ENCODE measurements at regions not wholly inside any gene's neighbourhood (a gene's known extent, or its start where the extent isn't known, plus 50 kb on each side); places are given as distances from the start of the nearest gene placed in this dataset.
"Not testable (repeated sequence)": the region's sequence is repeated elsewhere in the genome, so short reads cannot be mapped to it uniquely, and the experiment has no call there.

DNA sequence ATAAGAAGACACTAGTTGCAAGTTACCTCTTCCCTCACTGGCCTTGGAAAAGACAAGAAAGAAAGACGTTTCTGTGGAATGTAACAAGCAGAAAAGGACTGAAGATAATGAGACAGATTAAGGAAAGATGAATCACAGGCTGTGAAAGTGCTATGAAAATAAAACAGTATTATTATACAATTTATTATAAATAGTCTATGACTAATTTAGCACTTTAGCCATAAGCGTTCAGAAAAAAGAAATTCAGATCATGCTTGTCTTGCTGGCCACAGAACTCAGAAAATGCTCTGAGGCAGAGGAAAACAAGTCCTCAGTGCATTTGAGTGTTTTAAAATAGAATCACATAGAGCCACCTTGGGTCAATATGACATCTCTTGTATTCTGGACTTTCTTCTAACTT, 174.8 kb upstream of the NBPF9 start:
- not testable (repeated sequence) for DNase-seq (ENCODE audit: low spot score)

DNA sequence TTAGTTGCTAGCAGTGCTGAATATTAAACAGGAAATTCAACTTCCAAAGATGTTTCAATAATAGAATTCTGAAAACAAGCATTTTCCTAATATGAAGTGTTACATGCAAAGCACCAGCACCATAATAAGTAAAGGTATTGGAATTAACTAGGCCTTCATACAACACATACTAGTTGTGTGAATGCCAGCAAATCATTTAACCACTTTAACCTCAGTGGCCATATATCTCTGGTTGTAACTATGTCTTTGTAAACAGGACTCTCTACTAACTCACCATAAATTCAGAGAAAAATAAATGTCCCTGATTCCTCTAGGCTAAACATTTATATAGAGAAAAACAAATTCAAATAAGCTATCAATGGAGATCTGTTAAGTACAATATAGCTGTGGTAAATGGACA, 175.7 kb upstream of the NBPF9 start:
- not testable (repeated sequence) for DNase-seq (ENCODE audit: low spot score)

DNA sequence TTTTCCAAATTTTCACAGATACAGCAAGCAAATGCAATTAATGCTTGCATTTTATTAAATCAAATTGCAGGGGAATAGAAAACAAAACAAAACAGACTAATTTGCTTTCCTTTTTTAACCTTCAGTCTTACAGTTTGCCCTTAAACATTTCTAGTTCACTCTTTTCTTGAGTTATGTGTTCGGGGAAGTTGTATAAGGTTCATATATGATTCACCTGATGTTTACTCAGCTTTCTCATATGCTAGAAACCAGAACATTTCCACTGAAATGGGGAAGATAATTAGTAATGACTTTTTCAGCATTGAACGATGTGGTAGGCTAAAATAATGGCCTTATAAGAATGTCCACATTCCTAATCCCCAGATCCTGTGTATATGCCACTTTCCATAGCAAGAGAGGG, 176.2 kb upstream of the NBPF9 start:
- not testable (repeated sequence) for DNase-seq (ENCODE audit: low spot score)

DNA sequence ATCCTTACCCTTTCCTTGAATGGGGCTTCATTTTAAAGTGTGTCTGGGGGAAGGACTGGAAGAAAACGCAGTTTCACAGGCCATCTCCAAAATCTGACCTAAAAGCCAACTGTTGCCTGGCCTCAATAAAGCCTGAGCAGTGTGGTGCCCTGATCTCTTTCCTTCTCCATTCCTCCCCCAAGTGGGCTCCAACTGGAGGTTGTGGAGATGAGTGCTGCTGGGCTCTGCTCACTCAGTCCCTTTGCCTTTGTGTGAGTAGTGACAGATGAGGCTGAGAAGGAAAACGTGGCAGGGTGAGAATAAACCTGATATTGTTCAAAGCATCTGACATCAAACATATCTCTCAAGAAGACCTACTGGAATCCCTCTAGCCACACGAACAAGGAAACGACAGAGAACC, 181.4 kb upstream of the NBPF9 start:
- not testable (repeated sequence) for DNase-seq (ENCODE audit: low spot score)

DNA sequence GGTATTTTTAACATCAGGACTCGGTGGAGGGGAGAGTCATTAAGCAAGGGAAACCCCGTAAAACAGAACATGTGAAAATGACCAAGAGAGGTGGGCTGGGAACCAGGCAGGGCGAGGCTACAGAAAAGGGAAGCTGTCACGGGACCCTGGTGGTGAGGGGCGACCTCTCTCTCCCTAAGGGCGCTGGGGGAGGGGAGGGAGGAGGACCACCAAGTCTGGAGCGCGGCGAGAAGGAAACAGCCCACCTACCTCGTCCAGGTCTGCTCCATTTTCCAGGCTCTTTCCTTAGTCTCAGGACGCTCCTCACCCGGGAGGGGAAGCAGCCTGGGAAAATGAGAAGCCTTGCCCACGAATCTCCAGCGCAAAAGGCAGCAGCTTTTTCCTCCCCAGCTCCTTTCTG, 181.9 kb upstream of the NBPF9 start:
- not testable (repeated sequence) for DNase-seq (ENCODE audit: low spot score)

DNA sequence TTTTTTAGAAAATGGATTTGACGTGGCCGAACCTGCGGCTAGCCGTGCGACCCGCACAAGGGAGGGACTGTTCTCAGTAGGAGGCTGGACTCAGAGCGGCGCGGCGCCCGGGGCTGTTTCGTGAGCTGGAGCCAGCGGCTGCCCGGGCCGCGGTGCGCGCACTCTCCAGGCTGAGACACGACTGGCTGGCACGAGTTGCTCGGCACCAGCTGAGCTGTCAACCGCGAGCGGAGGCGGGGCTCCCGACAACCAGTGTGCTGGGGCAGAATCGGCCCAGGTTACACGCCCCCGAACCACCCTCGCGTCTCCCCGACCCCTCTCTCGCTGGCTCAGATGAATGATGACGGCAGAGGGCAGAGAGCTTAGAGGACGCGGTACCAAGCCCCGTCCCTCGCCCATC, 182.3 kb upstream of the NBPF9 start:
- DNase-seq (ENCODE audit: low spot score), result not testable (repeated sequence)

GRCh38 chr1:149288580-149288979, 185.2 kb upstream of the NBPF9 start:
- not testable (repeated sequence) for DNase-seq (ENCODE audit: low spot score)

- DNase-seq (ENCODE audit: low spot score), result not testable (repeated sequence)
Observed at GRCh38 chr1:149300478-149301218, 174.2 kb upstream of the NBPF19 start.

DNA sequence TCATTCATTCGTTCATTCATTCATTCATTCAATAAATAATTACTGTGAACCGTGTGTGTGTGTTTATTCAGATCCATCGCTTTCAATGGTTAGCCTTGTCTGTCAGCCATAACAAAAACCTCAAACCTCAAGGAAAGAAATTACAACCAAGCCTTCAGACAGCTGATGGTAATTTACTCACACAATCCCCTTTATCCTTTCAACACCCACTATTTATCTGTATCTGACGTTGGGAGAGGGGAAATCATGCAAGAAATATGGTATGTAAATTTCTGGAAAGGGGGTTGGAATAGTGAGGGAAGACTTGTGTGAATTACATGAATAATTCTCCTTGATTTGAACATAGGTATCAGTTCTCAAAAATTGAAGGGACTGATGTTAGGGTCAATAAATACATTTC, 173.6 kb upstream of the NBPF19 start:
- not testable (repeated sequence) for DNase-seq (ENCODE audit: low spot score)

GRCh38 chr1:149304796-149305195, 170.0 kb upstream of the NBPF19 start:
- not testable (repeated sequence) for DNase-seq (ENCODE audit: low spot score)

- not testable (repeated sequence) for DNase-seq (ENCODE audit: low spot score)
Observed at GRCh38 chr1:149307640-149308039, 167.2 kb upstream of the NBPF19 start.

GRCh38 chr1:149314921-149315320, 159.9 kb upstream of the NBPF19 start:
- DNase-seq (ENCODE audit: low spot score), result not testable (repeated sequence)

GRCh38 chr1:149320971-149321731, 153.7 kb upstream of the NBPF19 start:
- DNase-seq (ENCODE audit: low spot score), result not testable (repeated sequence)

- DNase-seq (ENCODE audit: low spot score), result not testable (repeated sequence)
Observed at GRCh38 chr1:149321732-149322016, 153.2 kb upstream of the NBPF19 start.

- DNase-seq (ENCODE audit: low spot score), result not testable (repeated sequence)
Observed at GRCh38 chr1:149330081-149330335, 144.8 kb upstream of the NBPF19 start.

DNA sequence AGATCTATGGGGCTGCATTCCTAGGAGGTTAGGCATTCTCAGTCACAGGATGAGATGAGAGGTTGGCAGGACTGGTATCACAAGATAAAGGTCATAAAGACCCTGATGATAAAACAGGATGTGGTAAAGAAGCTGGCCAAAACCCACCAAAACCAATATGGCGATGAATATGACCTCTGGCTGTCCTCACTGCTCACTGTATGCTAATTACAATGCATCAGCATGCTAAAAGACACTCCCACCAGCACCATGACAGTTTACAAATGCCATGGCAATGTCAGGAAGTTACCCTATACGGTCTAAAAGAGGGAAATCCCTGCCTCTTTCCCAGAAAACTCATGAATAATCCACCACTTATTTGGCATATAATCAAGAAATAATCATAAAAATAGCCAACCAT, 138.8 kb upstream of the NBPF19 start:
- not testable (repeated sequence) for DNase-seq (ENCODE audit: low spot score)

DNA sequence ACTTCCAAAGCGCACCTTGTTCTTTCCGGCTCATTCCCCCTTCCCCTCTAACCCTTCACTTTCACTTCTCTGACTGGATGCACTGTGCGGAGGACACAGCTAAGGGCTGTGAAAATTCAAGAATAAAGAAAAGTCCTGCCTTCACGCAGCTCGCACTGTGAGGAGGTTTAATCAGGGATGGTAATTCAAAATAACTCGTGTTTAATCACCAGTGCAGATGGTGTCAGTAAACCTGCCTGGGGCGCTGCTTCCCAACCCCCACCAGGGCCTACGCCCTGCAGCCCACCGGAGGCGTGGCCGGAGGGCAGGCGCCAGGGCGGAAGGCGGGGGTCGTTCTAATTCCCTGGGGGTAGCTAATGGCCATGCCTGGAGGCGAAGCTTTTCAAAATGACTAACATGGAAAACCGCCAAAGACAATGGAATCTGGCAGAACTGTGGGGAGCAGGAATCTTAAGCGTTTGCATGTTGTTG, 136.6 kb upstream of the NBPF19 start:
- DNase-seq (ENCODE audit: low spot score), result not testable (repeated sequence)

DNA sequence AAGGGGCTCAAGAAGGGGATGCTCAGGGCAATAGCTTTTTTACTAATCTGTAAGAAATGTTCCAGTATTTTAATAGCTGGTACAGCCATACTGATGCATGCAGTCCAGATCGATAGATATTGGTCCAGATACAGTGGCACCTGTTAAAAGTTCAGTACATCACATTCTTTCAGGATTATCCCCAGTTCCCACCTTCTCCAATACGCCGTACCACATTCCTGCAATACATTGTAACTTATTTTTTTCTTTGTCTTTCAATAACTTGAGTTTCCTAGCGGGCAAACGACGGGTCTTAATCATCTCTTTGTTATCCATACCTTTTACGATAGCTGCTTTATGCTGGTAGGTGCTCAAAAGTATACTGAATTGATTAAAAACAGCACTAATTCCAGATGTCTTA, 136.1 kb upstream of the NBPF19 start:
- not testable (repeated sequence) for DNase-seq (ENCODE audit: low spot score)

- DNase-seq (ENCODE audit: low spot score), result not testable (repeated sequence)
Observed at GRCh38 chr1:149349448-149349847, 125.4 kb upstream of the NBPF19 start.

DNA sequence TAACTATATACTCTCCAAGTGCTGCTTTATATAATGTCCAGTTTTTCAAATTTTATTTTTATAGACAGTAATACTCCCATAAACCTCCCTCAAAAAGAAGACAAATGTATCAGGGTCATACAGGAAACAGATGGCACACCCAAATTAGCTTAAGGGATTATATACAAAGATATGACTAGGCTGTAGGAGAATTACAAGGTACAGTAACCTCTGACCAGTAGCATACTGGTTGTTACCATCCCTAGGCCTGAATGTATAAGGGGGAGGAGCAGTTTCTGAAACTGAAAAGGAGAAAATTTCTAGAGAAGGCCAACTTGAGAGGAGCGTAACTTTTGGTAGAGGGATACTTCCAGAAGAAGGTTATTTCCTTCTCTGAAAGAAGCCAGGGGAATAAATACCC, 122.6 kb upstream of the NBPF19 start:
- DNase-seq (ENCODE audit: low spot score), result not testable (repeated sequence)

DNA sequence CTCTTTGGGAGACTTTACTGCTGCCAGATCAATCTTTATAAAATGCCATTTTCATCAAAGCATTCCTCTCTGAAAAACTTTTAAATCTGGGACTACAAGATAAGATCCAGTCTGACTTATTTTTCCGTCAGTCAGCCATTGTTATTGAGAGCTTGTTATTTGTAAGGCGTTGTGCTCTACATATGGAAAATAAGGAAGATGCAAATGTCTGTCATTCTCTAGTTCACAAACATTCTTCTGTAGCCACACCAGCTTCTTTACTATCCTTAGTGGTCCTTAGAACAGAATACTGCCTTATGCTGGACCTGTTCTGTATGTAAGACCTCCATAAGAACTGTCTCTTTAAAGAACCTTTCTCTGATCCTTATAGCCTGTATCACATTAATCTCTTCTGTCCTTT, 120.3 kb upstream of the NBPF19 start:
- not testable (repeated sequence) for DNase-seq (ENCODE audit: low spot score)

- not testable (repeated sequence) for DNase-seq (ENCODE audit: low spot score)
Observed at GRCh38 chr1:149355748-149356147, 119.1 kb upstream of the NBPF19 start.

- DNase-seq (ENCODE audit: low spot score), result not testable (repeated sequence)
Observed at GRCh38 chr1:149356152-149356551, 118.7 kb upstream of the NBPF19 start.

GRCh38 chr1:149360351-149360750, 114.5 kb upstream of the NBPF19 start:
- DNase-seq (ENCODE audit: low spot score), result not testable (repeated sequence)

All from ecto neural progenitor cell (in vitro differentiated cells).